ENCODE measurements at regions not wholly inside any gene's neighbourhood (a gene's known extent, or its start where the extent isn't known, plus 50 kb on each side); places are given as distances from the start of the nearest gene placed in this dataset.

DNA sequence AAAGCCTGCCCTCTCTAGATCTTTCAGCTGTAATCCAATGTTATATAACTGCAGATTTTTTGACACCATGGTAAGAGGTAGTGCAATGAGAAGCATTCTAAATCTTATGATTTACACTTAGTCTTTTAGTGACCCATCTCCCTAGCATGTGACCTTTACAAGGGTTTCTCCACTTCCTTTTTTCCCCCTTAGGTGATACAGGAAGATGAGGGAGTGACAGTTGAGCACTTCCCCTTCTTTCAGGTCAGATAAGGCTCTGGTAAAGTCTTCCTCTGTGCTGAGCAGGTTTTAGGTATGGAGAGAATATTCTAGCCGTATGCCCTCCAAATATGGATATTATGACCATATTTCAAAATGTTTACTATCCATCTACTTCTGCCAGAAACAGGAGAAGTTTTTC lies 753.6 kb downstream of the JRKL start:
- no peak overlapping the region for H3K4me3 ChIP-seq (ENCODE audit: low read depth, low read length)
- TF ChIP-seq CTCF (conservative IDR thresholded peaks at IDR 0.05; ENCODE audit: low read depth, low read length): no peak
- no peak for DNase-seq (ENCODE audit: low read depth)

GRCh38 chr11:97149741-97150140 lies 759.9 kb downstream of the JRKL start:
- no peak overlapping the region for H3K4me3 ChIP-seq (ENCODE audit: low read depth, low read length)
- DNase-seq (ENCODE audit: low read depth): no peak
- TF ChIP-seq CTCF (conservative IDR thresholded peaks at IDR 0.05; ENCODE audit: low read depth, low read length): no peak

DNA sequence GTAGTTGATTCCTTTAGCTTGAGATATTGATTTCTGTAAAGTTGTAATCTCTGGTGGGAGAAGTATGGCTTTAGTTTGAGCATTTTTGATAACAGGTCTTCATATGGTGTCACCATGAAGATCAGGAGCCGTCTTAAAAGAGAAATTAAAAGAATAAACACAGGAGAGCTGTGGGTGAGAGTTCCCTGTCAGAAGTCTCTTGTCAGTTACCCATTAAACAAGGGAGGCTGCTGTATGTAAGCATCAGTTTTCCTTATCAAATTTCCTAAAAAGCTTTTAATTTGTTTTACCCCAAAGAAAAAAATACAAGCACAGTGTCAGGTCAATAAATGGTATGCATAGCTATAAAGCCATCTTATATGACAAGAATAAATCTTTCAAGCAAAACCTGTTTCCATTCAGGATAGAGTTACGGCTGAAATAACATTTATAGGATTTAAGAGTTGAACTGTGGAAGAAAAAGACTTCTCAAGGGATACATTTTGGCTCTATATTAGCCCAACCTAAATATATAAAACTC lies 767.5 kb downstream of the JRKL start:
- DNase-seq (ENCODE audit: low read depth): no peak
- no peak for TF ChIP-seq CTCF (conservative IDR thresholded peaks at IDR 0.05; ENCODE audit: low read depth, low read length)
- no peak overlapping the region for H3K4me3 ChIP-seq (ENCODE audit: low read depth, low read length)

- no peak for DNase-seq (ENCODE audit: low read depth)
- no peak for TF ChIP-seq CTCF (conservative IDR thresholded peaks at IDR 0.05; ENCODE audit: low read depth, low read length)
- H3K4me3 ChIP-seq (ENCODE audit: low read depth, low read length): no peak overlapping the region
Measured at GRCh38 chr11:97158243-97158642, 768.4 kb downstream of the JRKL start.

DNA sequence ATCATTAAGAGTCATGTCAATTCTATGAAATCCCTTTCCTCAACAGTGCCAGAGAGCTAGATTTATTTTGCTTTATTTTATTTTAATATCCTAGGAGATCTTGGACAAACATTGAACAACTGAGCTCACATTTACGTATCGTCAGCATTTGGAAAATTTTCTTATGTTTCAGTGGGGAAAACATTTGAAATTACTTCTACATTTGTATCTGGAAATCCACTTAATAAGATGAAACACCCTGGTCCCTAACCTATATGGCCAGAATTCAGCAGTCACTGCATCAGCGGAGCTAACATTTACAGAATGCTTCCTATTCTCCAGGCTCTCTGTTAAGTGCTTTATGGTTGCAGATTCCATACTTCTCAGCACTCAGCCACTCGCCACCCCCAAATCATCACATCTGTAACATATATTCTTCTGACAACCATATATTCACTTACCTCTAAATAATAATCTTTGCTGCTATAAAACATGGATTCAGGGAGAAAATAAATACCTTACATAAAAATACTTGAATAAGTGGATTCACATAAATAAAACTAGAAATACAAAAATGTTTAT lies 773.9 kb downstream of the JRKL start:
- TF ChIP-seq CTCF (conservative IDR thresholded peaks at IDR 0.05; ENCODE audit: low read depth, low read length): no peak
- DNase-seq (ENCODE audit: low read depth): no peak
- no peak overlapping the region for H3K4me3 ChIP-seq (ENCODE audit: low read depth, low read length)

- DNase-seq (ENCODE audit: low read depth): no peak
- no peak overlapping the region for H3K4me3 ChIP-seq (ENCODE audit: low read depth, low read length)
- TF ChIP-seq CTCF (conservative IDR thresholded peaks at IDR 0.05; ENCODE audit: low read depth, low read length): no peak
Measured at GRCh38 chr11:97201743-97202612, 812.2 kb downstream of the JRKL start.
